ENCODE measurements at regions not wholly inside any gene's neighbourhood (a gene's known extent, or its start where the extent isn't known, plus 50 kb on each side); places are given as distances from the start of the nearest gene placed in this dataset.

DNA sequence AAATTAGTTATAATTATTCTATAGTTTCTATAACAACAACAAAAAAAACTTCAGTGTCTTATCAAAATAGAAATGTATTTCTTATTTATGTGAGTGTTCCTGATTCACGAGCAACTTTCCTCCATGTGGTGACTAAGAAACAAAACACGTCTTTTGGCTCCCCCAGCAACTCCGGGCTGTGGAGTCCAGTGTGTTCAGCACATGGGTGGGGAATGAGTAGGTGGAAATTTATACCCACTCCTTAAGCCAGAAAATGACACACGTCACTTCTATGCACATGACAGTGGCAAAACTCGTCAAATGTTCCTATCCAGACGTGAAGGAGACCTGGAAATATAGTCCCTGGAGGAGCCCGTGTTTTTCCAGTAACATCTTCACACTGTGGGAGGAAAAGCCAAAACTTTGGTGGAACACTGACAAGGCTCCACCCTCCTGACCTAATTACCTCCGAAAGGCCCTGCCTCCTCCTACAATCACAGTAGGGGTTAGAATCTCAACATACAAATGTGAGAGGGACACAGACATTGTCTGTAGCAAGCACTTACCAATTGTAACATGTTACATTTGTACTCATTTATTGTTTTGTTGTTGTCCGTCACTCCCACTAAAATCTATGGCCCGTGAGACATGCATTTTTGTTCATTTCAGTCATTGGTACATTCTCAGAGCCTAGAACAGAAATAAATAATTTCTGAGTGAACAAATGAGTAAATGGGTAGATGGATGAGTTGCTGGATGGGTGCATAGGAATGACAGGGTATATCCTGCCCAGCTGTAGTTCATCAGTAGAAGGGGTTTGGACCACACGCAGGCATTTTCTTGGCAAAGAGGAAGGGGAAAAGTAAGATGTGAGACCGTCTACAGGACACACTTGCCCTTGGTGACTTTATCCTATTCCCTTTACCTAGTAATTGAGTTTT, 605.8 kb upstream of the TENM3 start:
- TF ChIP-seq, protein P1, sequence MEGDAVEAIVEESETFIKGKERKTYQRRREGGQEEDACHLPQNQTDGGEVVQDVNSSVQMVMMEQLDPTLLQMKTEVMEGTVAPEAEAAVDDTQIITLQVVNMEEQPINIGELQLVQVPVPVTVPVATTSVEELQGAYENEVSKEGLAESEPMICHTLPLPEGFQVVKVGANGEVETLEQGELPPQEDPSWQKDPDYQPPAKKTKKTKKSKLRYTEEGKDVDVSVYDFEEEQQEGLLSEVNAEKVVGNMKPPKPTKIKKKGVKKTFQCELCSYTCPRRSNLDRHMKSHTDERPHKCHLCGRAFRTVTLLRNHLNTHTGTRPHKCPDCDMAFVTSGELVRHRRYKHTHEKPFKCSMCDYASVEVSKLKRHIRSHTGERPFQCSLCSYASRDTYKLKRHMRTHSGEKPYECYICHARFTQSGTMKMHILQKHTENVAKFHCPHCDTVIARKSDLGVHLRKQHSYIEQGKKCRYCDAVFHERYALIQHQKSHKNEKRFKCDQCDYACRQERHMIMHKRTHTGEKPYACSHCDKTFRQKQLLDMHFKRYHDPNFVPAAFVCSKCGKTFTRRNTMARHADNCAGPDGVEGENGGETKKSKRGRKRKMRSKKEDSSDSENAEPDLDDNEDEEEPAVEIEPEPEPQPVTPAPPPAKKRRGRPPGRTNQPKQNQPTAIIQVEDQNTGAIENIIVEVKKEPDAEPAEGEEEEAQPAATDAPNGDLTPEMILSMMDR (IDR thresholded peaks at IDR 0.05): no peak
- no peak for TF ChIP-seq POLR2A (IDR thresholded peaks at IDR 0.05)
